ENCODE measurements at regions not wholly inside any gene's neighbourhood (a gene's known extent, or its start where the extent isn't known, plus 50 kb on each side); places are given as distances from the start of the nearest gene placed in this dataset.

GRCh38 chr3:152058856-152059255 is 185.4 kb downstream of the SUCNR1 start:
- no peak for DNase-seq (ENCODE audit: insufficient read length, low spot score, missing footprints)
- Histone ChIP-seq H3K36me3 (ENCODE audit: insufficient read depth, low read length) (no peaks in the 10 kb centered on the region), H4K20me1 (ENCODE audit: insufficient read depth, low read length) (no peaks in the 10 kb centered on the region), H3K4me1 (ENCODE audit: insufficient read depth, low read length) (no peaks in the 10 kb centered on the region), H3K27me3 (ENCODE audit: insufficient read depth, low read length) (no peaks in the 10 kb centered on the region), H2AFZ (ENCODE audit: low read length) (no peak overlapping the region), H3K4me2 (ENCODE audit: insufficient read depth, low read length) (no peak overlapping the region), H3K27ac (ENCODE audit: low read depth, low read length) (no peak overlapping the region), H3K9me3 (ENCODE audit: low read depth, low read length) (no peaks in the 10 kb centered on the region), H3K4me3 (ENCODE audit: insufficient read depth, low read length) (no peak overlapping the region), H3K79me2 (ENCODE audit: insufficient read depth, low read length) (no peaks in the 10 kb centered on the region)
- TF ChIP-seq CTCF (IDR thresholded peaks at IDR 0.05; ENCODE audit: extremely low read depth, low read depth, low read length) = no peak

GRCh38 chr3:152060701-152061100 is 187.3 kb downstream of the SUCNR1 start:
- no peak for DNase-seq (ENCODE audit: insufficient read length, low spot score, missing footprints)
- TF ChIP-seq CTCF (IDR thresholded peaks at IDR 0.05; ENCODE audit: extremely low read depth, low read depth, low read length) = no peak
- no peaks in the 10 kb centered on the region for H3K9me3 ChIP-seq (ENCODE audit: low read depth, low read length)
- H3K36me3 ChIP-seq (ENCODE audit: insufficient read depth, low read length) = no peaks in the 10 kb centered on the region
- no peaks in the 10 kb centered on the region for H3K4me1 ChIP-seq (ENCODE audit: insufficient read depth, low read length)
- H3K79me2 ChIP-seq (ENCODE audit: insufficient read depth, low read length) = no peaks in the 10 kb centered on the region
- no peak overlapping the region for H3K27ac ChIP-seq (ENCODE audit: low read depth, low read length)
- H3K4me3 ChIP-seq (ENCODE audit: insufficient read depth, low read length) = no peak overlapping the region
- H3K4me2 ChIP-seq (ENCODE audit: insufficient read depth, low read length) = no peak overlapping the region
- H4K20me1 ChIP-seq (ENCODE audit: insufficient read depth, low read length) = no peaks in the 10 kb centered on the region
- no peaks in the 10 kb centered on the region for H3K27me3 ChIP-seq (ENCODE audit: insufficient read depth, low read length)
- H2AFZ ChIP-seq (ENCODE audit: low read length) = peak overlapping the region; percentile 59

- H3K9me3 ChIP-seq (ENCODE audit: low read depth, low read length) = no peaks in the 10 kb centered on the region
- no peak for DNase-seq (ENCODE audit: insufficient read length, low spot score, missing footprints)
- no peaks in the 10 kb centered on the region for H3K4me1 ChIP-seq (ENCODE audit: insufficient read depth, low read length)
- H3K79me2 ChIP-seq (ENCODE audit: insufficient read depth, low read length) = no peaks in the 10 kb centered on the region
- TF ChIP-seq CTCF (IDR thresholded peaks at IDR 0.05; ENCODE audit: extremely low read depth, low read depth, low read length) = no peak
- H2AFZ ChIP-seq (ENCODE audit: low read length) = peak overlapping the region; percentile 59
- H3K36me3 ChIP-seq (ENCODE audit: insufficient read depth, low read length) = no peaks in the 10 kb centered on the region
- no peaks in the 10 kb centered on the region for H3K27me3 ChIP-seq (ENCODE audit: insufficient read depth, low read length)
- no peak overlapping the region for H3K4me2 ChIP-seq (ENCODE audit: insufficient read depth, low read length)
- H3K4me3 ChIP-seq (ENCODE audit: insufficient read depth, low read length) = no peak overlapping the region
- no peaks in the 10 kb centered on the region for H4K20me1 ChIP-seq (ENCODE audit: insufficient read depth, low read length)
- no peak overlapping the region for H3K27ac ChIP-seq (ENCODE audit: low read depth, low read length)
Measured at GRCh38 chr3:152061296-152061695, 187.9 kb downstream of the SUCNR1 start.

- Histone ChIP-seq H3K27me3 (ENCODE audit: insufficient read depth, low read length) (no peaks in the 10 kb centered on the region), H3K9me3 (ENCODE audit: low read depth, low read length) (no peaks in the 10 kb centered on the region), H3K79me2 (ENCODE audit: insufficient read depth, low read length) (peaks cover 5% of the 10 kb centered on the region), H3K4me2 (ENCODE audit: insufficient read depth, low read length) (no peak overlapping the region), H4K20me1 (ENCODE audit: insufficient read depth, low read length) (no peaks in the 10 kb centered on the region), H2AFZ (ENCODE audit: low read length) (no peak overlapping the region), H3K27ac (ENCODE audit: low read depth, low read length) (no peak overlapping the region), H3K4me1 (ENCODE audit: insufficient read depth, low read length) (peaks cover 7% of the 10 kb centered on the region), H3K36me3 (ENCODE audit: insufficient read depth, low read length) (no peaks in the 10 kb centered on the region), H3K4me3 (ENCODE audit: insufficient read depth, low read length) (no peak overlapping the region)
- no peak for TF ChIP-seq CTCF (IDR thresholded peaks at IDR 0.05; ENCODE audit: extremely low read depth, low read depth, low read length)
- DNase-seq (ENCODE audit: insufficient read length, low spot score, missing footprints) = no peak
Measured at GRCh38 chr3:152069871-152070270, 196.4 kb downstream of the SUCNR1 start.
